ENCODE measurements at regions not wholly inside any gene's neighbourhood (a gene's known extent, or its start where the extent isn't known, plus 50 kb on each side); places are given as distances from the start of the nearest gene placed in this dataset.

DNA sequence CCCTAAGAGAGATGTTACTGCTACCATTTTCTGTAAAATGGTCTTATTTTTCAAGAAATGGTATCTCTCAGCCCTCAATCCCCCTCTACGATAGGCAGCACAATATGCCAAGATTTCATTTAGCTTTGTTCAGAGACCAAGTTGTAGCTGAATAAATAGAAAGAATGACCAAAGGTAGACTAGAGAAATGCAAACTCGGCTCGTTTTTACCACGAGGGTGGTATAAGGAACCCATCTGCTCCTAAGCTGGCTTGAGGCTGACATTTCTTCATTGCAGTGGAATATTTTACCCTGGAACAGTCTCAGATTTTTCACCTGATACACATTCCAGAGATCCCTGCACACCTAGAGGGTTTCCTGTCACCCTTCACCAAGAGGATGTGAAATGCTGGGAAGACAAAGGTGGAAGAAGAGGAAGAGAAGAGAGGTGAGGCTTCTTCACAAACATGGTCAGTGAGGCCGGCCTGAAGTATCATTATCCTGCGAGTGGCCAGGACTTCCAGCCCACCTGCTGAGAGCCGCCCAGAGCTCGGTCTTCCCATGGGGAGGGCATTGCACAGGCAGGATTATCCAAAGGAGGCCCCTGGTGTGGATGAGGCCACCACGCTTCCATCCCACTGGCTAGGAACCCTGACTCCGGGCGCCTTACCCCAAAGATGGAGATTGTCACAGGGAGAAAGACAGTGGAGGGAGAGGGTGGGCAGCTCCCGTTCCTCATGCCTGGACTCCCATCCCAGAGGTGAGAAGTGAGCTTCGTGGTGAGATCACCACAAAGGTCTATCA lies 57.1 kb upstream of the AFDN start:
- no peaks in the 10 kb centered on the region for H3K79me2 ChIP-seq (ENCODE audit: control insufficient read depth, insufficient read depth, low read length)
- CTCF ChIA-PET = no interaction called here
- no peak overlapping the region for H3K27ac ChIP-seq (ENCODE audit: insufficient read depth, low read depth, low read length)
- no peaks in the 10 kb centered on the region for H4K20me1 ChIP-seq (replicated peaks; ENCODE audit: control insufficient read depth, extremely low read depth, insufficient read depth, low read length)
- DNase-seq (ENCODE audit: low read depth, low spot score) = no peak
- no peaks in the 10 kb centered on the region for H3K4me1 ChIP-seq (ENCODE audit: control insufficient read depth, extremely low read depth, insufficient read depth, low read length)
- POLR2A ChIA-PET = no interaction called here
- BruUV-seq (replicated peaks) = no TSS peak
- no peaks in the 10 kb centered on the region for H3K27me3 ChIP-seq (ENCODE audit: control insufficient read depth in 2 of 2, insufficient read depth in 2 of 2, low read length in 2 of 2)
- no peaks in the 10 kb centered on the region for H3K9me1 ChIP-seq (replicated peaks; ENCODE audit: control insufficient read depth, extremely low read depth, insufficient read depth, low read length)
- H2AFZ ChIP-seq (ENCODE audit: low read depth, low read length) = no peak overlapping the region
- intact Hi-C loops (cut with micrococcal nuclease) (no loop called here), dilution Hi-C loops (cut with MboI; ENCODE audit: extremely low pct_ligation_motif_present, low sequenced_read_pairs) (no loop called here)
- no peaks in the 10 kb centered on the region for H3K36me3 ChIP-seq (ENCODE audit: control insufficient read depth in 2 of 2, extremely low read depth in 1 of 2, insufficient read depth in 2 of 2, low read length in 2 of 2)
- no peak for FAIRE-seq
- no peak overlapping the region for H3K9ac ChIP-seq (replicated peaks; ENCODE audit: extremely low read depth, insufficient read depth, low read length)
- H3K9me3 ChIP-seq (replicated peaks; ENCODE audit: control insufficient read depth, insufficient read depth, low read length) = no peaks in the 10 kb centered on the region
- H3K4me2 ChIP-seq (ENCODE audit: insufficient read depth, low read length) = no peak overlapping the region
- H3K4me3 ChIP-seq (replicated peaks in 1 of 3; ENCODE audit: insufficient read depth in 1 of 3, low read depth in 1 of 3, low read length in 3 of 3) = no peak overlapping the region
- no peak for TF ChIP-seq MYC (IDR thresholded peaks at IDR 0.05; ENCODE audit: low read depth, low read length)
- no peak for TF ChIP-seq JUN (IDR thresholded peaks at IDR 0.05; ENCODE audit: borderline replicate concordance, insufficient read depth, insufficient read length, low read depth)
- TF ChIP-seq FOS (IDR thresholded peaks at IDR 0.05; ENCODE audit: borderline replicate concordance, insufficient read depth, low read length) = no peak
- no peak for TF ChIP-seq POLR2AphosphoS5 (IDR thresholded peaks at IDR 0.05; ENCODE audit: insufficient read depth, low read depth, low read length)
- TF ChIP-seq GATA2 (IDR thresholded peaks at IDR 0.05; ENCODE audit: insufficient read depth, insufficient read length, low read depth, low read length) = no peak

GRCh38 chr6:167770291-167770955 lies 56.3 kb upstream of the AFDN start:
- Histone ChIP-seq H2AFZ (ENCODE audit: low read depth, low read length) (no peak overlapping the region), H3K9me1 (replicated peaks; ENCODE audit: control insufficient read depth, extremely low read depth, insufficient read depth, low read length) (no peaks in the 10 kb centered on the region), H3K36me3 (ENCODE audit: control insufficient read depth in 2 of 2, extremely low read depth in 1 of 2, insufficient read depth in 2 of 2, low read length in 2 of 2) (no peaks in the 10 kb centered on the region), H3K27ac (ENCODE audit: insufficient read depth, low read depth, low read length) (no peak overlapping the region), H3K4me3 (replicated peaks in 1 of 3; ENCODE audit: insufficient read depth in 1 of 3, low read depth in 1 of 3, low read length in 3 of 3) (no peak overlapping the region), H3K4me1 (ENCODE audit: control insufficient read depth, extremely low read depth, insufficient read depth, low read length) (no peaks in the 10 kb centered on the region), H3K4me2 (ENCODE audit: insufficient read depth, low read length) (no peak overlapping the region), H3K79me2 (ENCODE audit: control insufficient read depth, insufficient read depth, low read length) (no peaks in the 10 kb centered on the region), H3K9me3 (replicated peaks; ENCODE audit: control insufficient read depth, insufficient read depth, low read length) (no peaks in the 10 kb centered on the region), H3K27me3 (ENCODE audit: control insufficient read depth in 2 of 2, insufficient read depth in 2 of 2, low read length in 2 of 2) (no peaks in the 10 kb centered on the region), H3K9ac (replicated peaks; ENCODE audit: extremely low read depth, insufficient read depth, low read length) (no peak overlapping the region), H4K20me1 (replicated peaks; ENCODE audit: control insufficient read depth, extremely low read depth, insufficient read depth, low read length) (no peaks in the 10 kb centered on the region)
- ChIA-PET CTCF (interaction anchor here (1.4 kb wide), 1 partner anchor 291 kb away, joined by 3 read pairs; no protein-coding TSS in a partner anchor), POLR2A (no interaction called here)
- FAIRE-seq (no peak), DNase-seq (ENCODE audit: low read depth, low spot score) (no peak)
- TF ChIP-seq GATA2 (IDR thresholded peaks at IDR 0.05; ENCODE audit: insufficient read depth, insufficient read length, low read depth, low read length) (no peak), MYC (IDR thresholded peaks at IDR 0.05; ENCODE audit: low read depth, low read length) (no peak), JUN (IDR thresholded peaks at IDR 0.05; ENCODE audit: borderline replicate concordance, insufficient read depth, insufficient read length, low read depth) (no peak), CTCF (IDR thresholded peaks at IDR 0.05; ENCODE audit: extremely low read depth in 1 of 2, insufficient read depth in 1 of 2, low read depth in 1 of 2, low read length in 2 of 2) (no peak), FOS (IDR thresholded peaks at IDR 0.05; ENCODE audit: borderline replicate concordance, insufficient read depth, low read length) (no peak)
- intact Hi-C loops (cut with micrococcal nuclease) (no loop called here), dilution Hi-C loops (cut with MboI; ENCODE audit: extremely low pct_ligation_motif_present, low sequenced_read_pairs) (no loop called here)
- no TSS peak for BruUV-seq (replicated peaks)

All from endothelial cell of umbilical vein (primary cell).